WTC11 (cell line): ENCODE measurements at regions not wholly inside any gene's neighbourhood (a gene's known extent, or its start where the extent isn't known, plus 50 kb on each side); places are given as distances from the start of the nearest gene placed in this dataset.

Experiments used
- ATAC-seq: fragments of 200-7000 bp; cut with Tn5 transposase; 2 replicates; pipeline ENCODE4 v1.10.0; 2021; ENCODE audit warnings: mild to moderate bottlenecking, moderate library complexity
- CTCF ChIA-PET: fragments of 300-600 bp; sonication (Branson Sonifier 250); formaldehyde crosslinking; loops from one replicate; lab custom pipeline; 2021; ENCODE audit warnings: antibody characterized with exemption; lab: Charles Lee
- POLR2A ChIA-PET: fragments of 350-600 bp; sonication (Branson Sonifier 250); formaldehyde crosslinking; loops from one replicate; lab custom pipeline; 2021; ENCODE audit warnings: antibody characterized with exemption; lab: Charles Lee
- DNase-seq: peaks from one replicate; pipeline ENCODE4 v3.0.0; 2021; ENCODE audit warnings: low spot score
- H3K27ac Mint-ChIP-seq: 2 replicates; pipeline ENCODE4 v1.8.0; 2021; ENCODE audit warnings: mixed read lengths
- H3K27me3 Mint-ChIP-seq: 2 replicates; pipeline ENCODE4 v1.8.0; 2021; ENCODE audit warnings: low read depth, mild to moderate bottlenecking, moderate library complexity, mixed read lengths
- H3K36me3 Mint-ChIP-seq: 2 replicates; pipeline ENCODE4 v1.8.0; 2021; ENCODE audit warnings: mixed read lengths
- H3K4me1 Mint-ChIP-seq: 2 replicates; pipeline ENCODE4 v1.8.0; 2022; ENCODE audit warnings: mixed read lengths
- H3K4me3 Mint-ChIP-seq: 2 replicates; pipeline ENCODE4 v1.8.0; 2021; ENCODE audit warnings: mild to moderate bottlenecking, moderate library complexity, mixed read lengths
- H3K9me3 Mint-ChIP-seq: 2 replicates; pipeline ENCODE4 v1.8.0; 2021; ENCODE audit warnings: mixed read lengths
- AR ChIP-seq: fragments of 250-450 bp; sonication (Bioruptor Pico); IDR thresholded peaks from 2 replicates; pipeline ENCODE4 v1.9.0; 2021; ENCODE audit warnings: mild to moderate bottlenecking
- CDX4 ChIP-seq: fragments of 250-450 bp; sonication (Bioruptor Pico); IDR thresholded peaks from 2 replicates; pipeline ENCODE4 v1.9.0; 2021; ENCODE audit warnings: moderate library complexity, mild to moderate bottlenecking, inconsistent platforms, borderline replicate concordance
- E2F4 ChIP-seq: sonication (generic); formaldehyde crosslinking; IDR thresholded peaks from 2 replicates; pipeline ENCODE4 v1.8.1; 2022; ENCODE audit warnings: low read depth, mild to moderate bottlenecking, moderate library complexity, missing genetic modification reagents, borderline replicate concordance
- ELF4 ChIP-seq: sonication (generic); formaldehyde crosslinking; IDR thresholded peaks from 2 replicates; pipeline ENCODE4 v1.8.1; 2022; ENCODE audit warnings: low read depth, mild to moderate bottlenecking, moderate library complexity, missing genetic modification reagents
- ETV6 ChIP-seq: sonication (generic); formaldehyde crosslinking; IDR thresholded peaks from 2 replicates; pipeline ENCODE4 v1.8.1; 2022; ENCODE audit warnings: mild to moderate bottlenecking, missing genetic modification reagents
- FOXJ3 ChIP-seq: sonication (generic); formaldehyde crosslinking; IDR thresholded peaks from 2 replicates; pipeline ENCODE4 v1.9.0; 2021; ENCODE audit warnings: missing genetic modification reagents, mild to moderate bottlenecking, borderline replicate concordance
- FOXP1 ChIP-seq: sonication (generic); formaldehyde crosslinking; IDR thresholded peaks from 2 replicates; pipeline ENCODE4 v1.8.0; 2022; ENCODE audit warnings: missing genetic modification reagents, mild to moderate bottlenecking, moderate library complexity, borderline replicate concordance
- JUN ChIP-seq: sonication (generic); formaldehyde crosslinking; IDR thresholded peaks from 2 replicates; pipeline ENCODE4 v1.8.0; 2023; ENCODE audit warnings: mild to moderate bottlenecking, missing genetic modification reagents
- KAT7 ChIP-seq: sonication (generic); formaldehyde crosslinking; IDR thresholded peaks from 2 replicates; pipeline ENCODE4 v1.8.1; 2023; ENCODE audit warnings: missing genetic modification reagents, mild to moderate bottlenecking, borderline replicate concordance
- MXD4 ChIP-seq: fragments of 250-450 bp; sonication (Bioruptor Pico); IDR thresholded peaks from 2 replicates; pipeline ENCODE4 v1.8.0; 2021; ENCODE audit warnings: mild to moderate bottlenecking, moderate library complexity, borderline replicate concordance
- OVOL2 ChIP-seq: fragments of 250-450 bp; sonication (Bioruptor Pico); IDR thresholded peaks from 2 replicates; pipeline ENCODE4 v1.9.0; 2021; ENCODE audit warnings: mild to moderate bottlenecking, borderline replicate concordance
- SMAD3 ChIP-seq: sonication (generic); formaldehyde crosslinking; IDR thresholded peaks from 2 replicates; pipeline ENCODE4 v1.8.0; 2022; ENCODE audit warnings: missing genetic modification reagents, mild to moderate bottlenecking, borderline replicate concordance
- TP53 ChIP-seq: sonication (generic); formaldehyde crosslinking; IDR thresholded peaks from 2 replicates; pipeline ENCODE4 v1.8.1; 2023; ENCODE audit warnings: mild to moderate bottlenecking, missing genetic modification reagents
- USF1 ChIP-seq: sonication (generic); formaldehyde crosslinking; IDR thresholded peaks from 2 replicates; pipeline ENCODE4 v1.8.0; 2022; ENCODE audit warnings: mild to moderate bottlenecking, missing genetic modification reagents
- ZBTB21 ChIP-seq: sonication (generic); formaldehyde crosslinking; IDR thresholded peaks from 2 replicates; pipeline ENCODE4 v1.8.1; 2023; ENCODE audit warnings: mild to moderate bottlenecking, missing genetic modification reagents, borderline replicate concordance
- ZNF121 ChIP-seq: sonication (generic); formaldehyde crosslinking; IDR thresholded peaks from 2 replicates; pipeline ENCODE4 v1.8.0; 2023; ENCODE audit warnings: missing genetic modification reagents
- ZNF281 ChIP-seq: sonication (generic); formaldehyde crosslinking; IDR thresholded peaks from 2 replicates; pipeline ENCODE4 v1.8.0; 2023; ENCODE audit warnings: mild to moderate bottlenecking, missing genetic modification reagents
- ZNF423 ChIP-seq: fragments of 250-450 bp; sonication (Bioruptor Pico); IDR thresholded peaks from 2 replicates; pipeline ENCODE4 v2.1.2; 2022; ENCODE audit warnings: mild to moderate bottlenecking, moderate library complexity
- ZNF512 ChIP-seq: sonication (generic); formaldehyde crosslinking; IDR thresholded peaks from 2 replicates; pipeline ENCODE4 v1.8.1; 2022; ENCODE audit warnings: missing genetic modification reagents, borderline replicate concordance

- TF ChIP-seq SMAD3 (CRISPR knock-in tag): no peak
- Mint-ChIP-seq H3K9me3 (peaks cover 11% of the 10 kb centered on the region), H3K4me1 (peaks cover 28% of the 10 kb centered on the region), H3K36me3 (0 out of 2 replicates have a peak, but pooled peaks cover 3% of the 10 kb centered on the region), H3K4me3 (no peak overlapping the region), H3K27ac (no peak overlapping the region), H3K27me3 (no peaks in the 10 kb centered on the region)
- CTCF ChIA-PET: no interaction called here
- POLR2A ChIA-PET: no interaction called here
- ATAC-seq (no peak), DNase-seq (no peak)
These were observed 939.3 kb downstream of the CDH18 start for GRCh38 chr5:19048726-19049125.

- DNase-seq (no peak), ATAC-seq (no peak)
- ChIA-PET CTCF (no interaction called here), POLR2A (no interaction called here)
- peaks cover 13% of the 10 kb centered on the region for H3K9me3 Mint-ChIP-seq
- no peak overlapping the region for H3K4me3 Mint-ChIP-seq
- TF ChIP-seq JUN (no peak), OVOL2 (CRISPR knock-in tag) (no peak), TP53 (CRISPR knock-in tag) (no peak), ZNF121 (CRISPR knock-in tag) (no peak), ETV6 (CRISPR knock-in tag) (no peak), ZNF423 (no peak), USF1 (CRISPR knock-in tag) (no peak), KAT7 (CRISPR knock-in tag) (no peak), FOXP1 (no peak), E2F4 (CRISPR knock-in tag) (no peak), MXD4 (no peak), CDX4 (no peak), ZBTB21 (CRISPR knock-in tag) (no peak), ZNF512 (CRISPR knock-in tag) (no peak), AR (CRISPR knock-in tag) (no peak), ZNF281 (no peak), FOXJ3 (no peak), ELF4 (CRISPR knock-in tag) (no peak)
- H3K4me1 Mint-ChIP-seq: 0 out of 2 replicates have a peak, but pooled peaks cover 2% of the 10 kb centered on the region
- no peaks in the 10 kb centered on the region for H3K36me3 Mint-ChIP-seq
- H3K27ac Mint-ChIP-seq: no peak overlapping the region
- H3K27me3 Mint-ChIP-seq: no peaks in the 10 kb centered on the region
These were observed 929.8 kb downstream of the CDH18 start for GRCh38 chr5:19058216-19058615.
